Activated naive CD8-positive, alpha-beta T cell treated with anti-CD3 and anti-CD28 coated beads, Interleukin-2, amount 50 U/mL, for 24 hours (primary cell): ENCODE measurements at regions not wholly inside any gene's neighbourhood (a gene's known extent, or its start where the extent isn't known, plus 50 kb on each side); places are given as distances from the start of the nearest gene placed in this dataset.

ENCODE experiments used
- ATAC-seq: fragments of 150-1000 bp; cut with Tn5 transposase; one replicate; pipeline ENCODE4 v1.10.0; 2021
- DNase-seq: peaks from one replicate; pipeline ENCODE4 v3.0.0; 2021
- H3K27ac Mint-ChIP-seq: one replicate; pipeline ENCODE4 v1.8.0; 2021; ENCODE audit warnings: mild to moderate bottlenecking, mixed read lengths
- H3K27me3 Mint-ChIP-seq: one replicate; pipeline ENCODE4 v1.8.0; 2021; ENCODE audit warnings: mixed read lengths
- H3K36me3 Mint-ChIP-seq: one replicate; pipeline ENCODE4 v1.8.0; 2021; ENCODE audit warnings: low read depth, mixed read lengths
- H3K4me1 Mint-ChIP-seq: one replicate; pipeline ENCODE4 v1.8.0; 2021; ENCODE audit warnings: mixed read lengths
- H3K4me3 Mint-ChIP-seq: one replicate; pipeline ENCODE4 v1.8.0; 2021; ENCODE audit warnings: mild to moderate bottlenecking, moderate library complexity, mixed read lengths
- H3K9me3 Mint-ChIP-seq: one replicate; pipeline ENCODE4 v1.8.0; 2021; ENCODE audit warnings: mixed read lengths

DNA sequence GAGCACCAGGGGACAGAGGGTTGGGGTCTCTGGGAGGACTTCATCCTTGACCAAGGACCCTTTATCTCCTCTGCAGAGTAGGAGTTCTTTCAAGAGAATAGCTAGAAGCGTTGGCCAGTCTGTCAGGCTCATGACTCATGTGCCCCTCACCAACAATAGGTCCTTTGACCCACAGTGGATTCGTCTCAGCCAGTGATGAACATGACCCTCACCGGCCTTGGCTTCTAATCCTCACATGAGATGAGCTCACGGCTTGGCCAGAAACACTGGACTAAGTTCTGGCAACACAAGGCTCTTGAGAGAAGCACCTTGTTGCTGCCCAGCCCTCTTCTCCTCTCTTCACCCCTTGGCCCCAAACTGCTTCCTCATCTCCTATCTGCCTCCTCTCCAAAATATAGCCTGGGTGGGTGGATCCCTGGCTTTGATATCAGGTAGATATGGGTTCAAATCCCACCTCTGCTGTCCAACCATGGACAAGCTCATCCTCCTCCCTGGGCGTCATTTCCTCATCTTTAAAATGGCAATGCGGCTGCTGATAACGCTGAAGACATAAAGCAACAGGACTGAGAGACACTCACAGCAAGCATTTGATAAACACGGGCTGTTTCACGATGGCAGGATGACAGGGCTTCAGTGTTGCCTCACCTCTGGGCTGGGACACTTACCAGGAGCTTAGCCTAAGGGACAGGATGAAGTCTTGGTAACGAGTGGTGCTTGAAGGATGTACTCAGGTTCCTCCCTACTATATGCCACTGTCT is 446.7 kb upstream of the PROK2 start:
- peaks cover 8% of the 10 kb centered on the region for H3K27me3 Mint-ChIP-seq
- H3K9me3 Mint-ChIP-seq = peaks cover 4% of the 10 kb centered on the region
- H3K4me3 Mint-ChIP-seq = no peak overlapping the region
- H3K36me3 Mint-ChIP-seq = peaks cover 2% of the 10 kb centered on the region
- no peak for DNase-seq
- peaks cover 5% of the 10 kb centered on the region for H3K4me1 Mint-ChIP-seq
- no peak for ATAC-seq
- no peak overlapping the region for H3K27ac Mint-ChIP-seq

- Mint-ChIP-seq H3K27me3 (peaks cover 8% of the 10 kb centered on the region), H3K4me1 (peaks cover 5% of the 10 kb centered on the region), H3K27ac (no peak overlapping the region), H3K9me3 (peaks cover 10% of the 10 kb centered on the region), H3K4me3 (no peak overlapping the region), H3K36me3 (peaks cover 6% of the 10 kb centered on the region)
- no peak for ATAC-seq
- no peak for DNase-seq
Observed at GRCh38 chr3:72230774-72231379, 445.9 kb upstream of the PROK2 start.

- DNase-seq (no peak), ATAC-seq (no peak)
- Mint-ChIP-seq H3K4me3 (no peak overlapping the region), H3K4me1 (peaks cover 5% of the 10 kb centered on the region), H3K36me3 (peaks cover 14% of the 10 kb centered on the region), H3K9me3 (peaks cover 20% of the 10 kb centered on the region), H3K27me3 (peaks cover 8% of the 10 kb centered on the region), H3K27ac (no peak overlapping the region)
Observed at GRCh38 chr3:72229952-72230351, 445.0 kb upstream of the PROK2 start.

DNA sequence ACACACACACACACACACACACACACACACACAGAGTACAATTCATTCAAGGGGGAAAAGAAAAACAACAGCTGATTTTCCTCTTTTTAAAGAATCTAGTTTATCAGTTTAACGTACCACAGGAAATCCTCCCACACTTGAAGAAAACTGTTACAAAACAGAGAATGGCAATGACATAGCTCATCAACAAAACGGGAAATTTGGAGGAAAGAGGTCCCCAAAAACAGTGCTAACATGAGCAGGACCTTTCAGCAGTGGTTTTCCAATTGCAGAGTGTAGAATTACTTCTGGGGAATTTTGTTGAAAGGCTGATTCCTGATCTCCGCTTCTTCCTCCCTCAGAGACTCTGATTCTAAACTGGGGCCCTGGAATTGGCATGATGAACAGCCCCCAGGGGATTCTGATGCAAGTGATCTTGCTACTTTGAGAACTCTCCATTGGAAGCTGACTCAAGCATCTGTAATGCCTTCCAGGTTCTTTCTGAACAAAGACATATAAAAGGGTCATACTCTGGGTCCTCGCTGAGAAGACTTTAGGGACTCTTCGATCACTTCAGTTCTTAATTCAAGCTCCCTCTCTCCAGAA is 442.6 kb upstream of the PROK2 start:
- DNase-seq = no peak
- peaks cover 5% of the 10 kb centered on the region for H3K4me1 Mint-ChIP-seq
- H3K27ac Mint-ChIP-seq = no peak overlapping the region

GRCh38 chr3:72224804-72225509 is 440.0 kb upstream of the PROK2 start:
- H3K4me1 Mint-ChIP-seq = peaks cover 5% of the 10 kb centered on the region
- no peak for ATAC-seq

More for the DNA sequence above, 442.6 kb upstream of the PROK2 start:
- H3K9me3 Mint-ChIP-seq = peaks cover 34% of the 10 kb centered on the region
- peaks cover 16% of the 10 kb centered on the region for H3K36me3 Mint-ChIP-seq
- no peak for ATAC-seq
- no peak overlapping the region for H3K4me3 Mint-ChIP-seq
- H3K27me3 Mint-ChIP-seq = peaks cover 8% of the 10 kb centered on the region

GRCh38 chr3:72223628-72224027 is 438.7 kb upstream of the PROK2 start:
- H3K36me3 Mint-ChIP-seq = peaks cover 16% of the 10 kb centered on the region
- ATAC-seq = no peak
- no peak overlapping the region for H3K27ac Mint-ChIP-seq
- DNase-seq = no peak
- H3K4me1 Mint-ChIP-seq = peaks cover 9% of the 10 kb centered on the region
- H3K27me3 Mint-ChIP-seq = peaks cover 6% of the 10 kb centered on the region
- H3K9me3 Mint-ChIP-seq = peaks cover 34% of the 10 kb centered on the region
- H3K4me3 Mint-ChIP-seq = no peak overlapping the region

More at GRCh38 chr3:72224804-72225509, 440.0 kb upstream of the PROK2 start:
- H3K36me3 Mint-ChIP-seq = peaks cover 16% of the 10 kb centered on the region
- no peak overlapping the region for H3K4me3 Mint-ChIP-seq
- H3K27ac Mint-ChIP-seq = no peak overlapping the region
- no peak for DNase-seq
- peaks cover 34% of the 10 kb centered on the region for H3K9me3 Mint-ChIP-seq
- H3K27me3 Mint-ChIP-seq = peaks cover 5% of the 10 kb centered on the region

- H3K4me3 Mint-ChIP-seq = no peak overlapping the region
- peaks cover 9% of the 10 kb centered on the region for H3K4me1 Mint-ChIP-seq
- ATAC-seq (no peak), DNase-seq (no peak)
- peaks cover 8% of the 10 kb centered on the region for H3K27me3 Mint-ChIP-seq
- peaks cover 16% of the 10 kb centered on the region for H3K36me3 Mint-ChIP-seq
- H3K27ac Mint-ChIP-seq = no peak overlapping the region
- peaks cover 34% of the 10 kb centered on the region for H3K9me3 Mint-ChIP-seq
Observed at GRCh38 chr3:72223116-72223515, 438.2 kb upstream of the PROK2 start.

DNA sequence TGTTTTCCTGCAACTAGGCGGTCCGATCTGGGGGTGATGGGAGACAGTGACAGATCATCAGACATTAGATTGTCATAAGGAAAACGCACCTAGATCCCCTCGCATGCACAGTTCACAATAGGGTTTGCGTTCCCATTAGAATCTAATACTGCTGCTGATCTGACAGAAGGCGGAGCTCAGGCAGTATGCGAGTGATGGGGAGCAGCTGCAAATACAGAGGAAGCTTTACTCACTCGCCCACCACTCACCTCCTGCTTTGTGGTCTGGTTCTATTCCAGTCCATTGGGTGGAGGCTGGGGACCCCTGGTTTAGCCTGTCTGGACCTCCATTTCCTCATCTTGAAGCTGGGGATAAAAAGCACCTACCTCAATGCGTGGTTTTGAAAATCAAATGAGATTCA is 437.5 kb upstream of the PROK2 start:
- Mint-ChIP-seq H3K4me1 (peaks cover 5% of the 10 kb centered on the region), H3K27ac (no peak overlapping the region), H3K9me3 (peaks cover 34% of the 10 kb centered on the region), H3K27me3 (peaks cover 8% of the 10 kb centered on the region), H3K36me3 (peaks cover 16% of the 10 kb centered on the region), H3K4me3 (no peak overlapping the region)
- ATAC-seq (no peak), DNase-seq (no peak)

DNA sequence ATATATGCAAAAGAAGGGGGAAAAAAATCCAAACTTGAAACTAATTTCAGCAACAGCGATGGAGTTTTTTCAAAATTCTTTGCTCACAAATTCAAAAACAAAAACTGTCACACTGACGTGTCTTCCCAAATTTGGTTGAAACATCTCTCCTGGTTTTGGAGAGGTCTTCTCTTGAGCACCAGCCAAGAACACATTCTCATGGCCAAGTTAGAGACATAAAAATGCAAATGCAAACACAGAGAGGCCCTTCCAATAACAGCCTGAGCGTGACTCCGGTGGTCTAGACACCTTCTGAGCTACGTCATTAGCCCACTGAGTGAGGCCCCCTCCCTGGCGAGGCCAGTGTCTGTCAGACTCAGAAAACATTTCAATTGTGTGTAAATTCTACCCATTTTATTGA is 436.0 kb upstream of the PROK2 start:
- Mint-ChIP-seq H3K36me3 (peaks cover 11% of the 10 kb centered on the region), H3K4me3 (no peak overlapping the region), H3K27me3 (peaks cover 5% of the 10 kb centered on the region), H3K4me1 (peaks cover 4% of the 10 kb centered on the region), H3K9me3 (peaks cover 24% of the 10 kb centered on the region), H3K27ac (no peak overlapping the region)
- DNase-seq (no peak), ATAC-seq (no peak)

GRCh38 chr3:72219752-72220151 is 434.8 kb upstream of the PROK2 start:
- H3K27me3 Mint-ChIP-seq = peaks cover 5% of the 10 kb centered on the region
- no peak overlapping the region for H3K27ac Mint-ChIP-seq
- no peak overlapping the region for H3K4me3 Mint-ChIP-seq
- H3K36me3 Mint-ChIP-seq = peaks cover under 1% of the 10 kb centered on the region
- DNase-seq (no peak), ATAC-seq (no peak)
- H3K4me1 Mint-ChIP-seq = peaks cover 4% of the 10 kb centered on the region
- peaks cover 12% of the 10 kb centered on the region for H3K9me3 Mint-ChIP-seq

DNA sequence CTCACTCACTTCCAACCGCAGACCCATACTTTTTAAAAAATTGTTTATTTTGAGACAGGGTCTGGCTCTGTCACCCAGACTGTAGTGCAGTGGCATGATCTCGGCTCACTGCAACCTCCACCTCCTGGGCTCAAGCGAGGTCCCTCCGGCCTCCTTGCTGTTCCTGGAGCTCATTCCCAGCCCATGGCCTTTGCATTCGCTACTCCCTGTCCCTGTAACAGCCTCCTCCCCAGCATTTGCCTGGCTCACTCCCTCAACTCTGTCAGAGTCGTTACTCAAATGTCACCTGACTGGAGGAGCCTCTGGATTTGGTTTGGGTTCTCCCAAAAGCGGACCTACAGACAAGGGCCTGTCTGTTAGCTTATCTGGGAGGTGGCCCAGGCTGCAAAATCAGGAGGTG is 432.6 kb upstream of the PROK2 start:
- no peak for DNase-seq
- Mint-ChIP-seq H3K4me1 (peaks cover 4% of the 10 kb centered on the region), H3K9me3 (no peaks in the 10 kb centered on the region), H3K36me3 (no peaks in the 10 kb centered on the region), H3K4me3 (no peak overlapping the region), H3K27ac (no peak overlapping the region), H3K27me3 (peaks cover 5% of the 10 kb centered on the region)
- no peak for ATAC-seq

GRCh38 chr3:72214066-72214951 is 429.4 kb upstream of the PROK2 start:
- DNase-seq = no peak
- Mint-ChIP-seq H3K27me3 (peaks cover 2% of the 10 kb centered on the region), H3K4me1 (peaks cover 2% of the 10 kb centered on the region), H3K27ac (no peak overlapping the region), H3K36me3 (no peaks in the 10 kb centered on the region), H3K9me3 (no peaks in the 10 kb centered on the region), H3K4me3 (no peak overlapping the region)
- ATAC-seq = no peak

- Mint-ChIP-seq H3K4me3 (no peak overlapping the region), H3K27me3 (peaks cover 2% of the 10 kb centered on the region), H3K36me3 (no peaks in the 10 kb centered on the region), H3K4me1 (peaks cover 2% of the 10 kb centered on the region), H3K9me3 (no peaks in the 10 kb centered on the region), H3K27ac (no peak overlapping the region)
- DNase-seq = no peak
- no peak for ATAC-seq
Observed at GRCh38 chr3:72213296-72214065, 428.5 kb upstream of the PROK2 start.
